ENCODE measurements at regions not wholly inside any gene's neighbourhood (a gene's known extent, or its start where the extent isn't known, plus 50 kb on each side); places are given as distances from the start of the nearest gene placed in this dataset.

DNA sequence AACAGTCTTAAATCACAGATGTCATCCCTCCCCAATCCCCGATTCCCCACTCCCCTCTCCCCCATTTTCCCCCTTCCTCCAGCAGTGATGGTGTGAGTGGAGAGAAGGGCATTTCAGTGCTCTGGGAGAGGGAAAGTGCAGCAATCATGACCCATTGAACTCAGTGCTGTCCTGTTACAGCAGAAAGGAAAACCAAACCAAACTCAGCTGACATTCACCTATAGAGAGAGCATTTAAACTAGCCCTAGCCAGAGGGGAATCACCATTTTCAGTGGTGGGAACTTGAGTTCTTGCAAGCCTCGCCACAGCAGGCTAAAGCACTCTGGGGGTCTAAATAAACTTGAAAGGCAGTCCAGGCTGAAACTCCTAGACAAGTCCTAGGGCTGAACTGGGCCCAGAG, 129.9 kb upstream of the COL21A1 start:
- H3K9me3 ChIP-seq, result no peaks in the 10 kb centered on the region
- TF ChIP-seq, protein P1, sequence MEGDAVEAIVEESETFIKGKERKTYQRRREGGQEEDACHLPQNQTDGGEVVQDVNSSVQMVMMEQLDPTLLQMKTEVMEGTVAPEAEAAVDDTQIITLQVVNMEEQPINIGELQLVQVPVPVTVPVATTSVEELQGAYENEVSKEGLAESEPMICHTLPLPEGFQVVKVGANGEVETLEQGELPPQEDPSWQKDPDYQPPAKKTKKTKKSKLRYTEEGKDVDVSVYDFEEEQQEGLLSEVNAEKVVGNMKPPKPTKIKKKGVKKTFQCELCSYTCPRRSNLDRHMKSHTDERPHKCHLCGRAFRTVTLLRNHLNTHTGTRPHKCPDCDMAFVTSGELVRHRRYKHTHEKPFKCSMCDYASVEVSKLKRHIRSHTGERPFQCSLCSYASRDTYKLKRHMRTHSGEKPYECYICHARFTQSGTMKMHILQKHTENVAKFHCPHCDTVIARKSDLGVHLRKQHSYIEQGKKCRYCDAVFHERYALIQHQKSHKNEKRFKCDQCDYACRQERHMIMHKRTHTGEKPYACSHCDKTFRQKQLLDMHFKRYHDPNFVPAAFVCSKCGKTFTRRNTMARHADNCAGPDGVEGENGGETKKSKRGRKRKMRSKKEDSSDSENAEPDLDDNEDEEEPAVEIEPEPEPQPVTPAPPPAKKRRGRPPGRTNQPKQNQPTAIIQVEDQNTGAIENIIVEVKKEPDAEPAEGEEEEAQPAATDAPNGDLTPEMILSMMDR (IDR thresholded peaks at IDR 0.05), result no peak
- no peak overlapping the region for H3K27ac ChIP-seq
- intact Hi-C loops (cut with DNase I; ENCODE audit: low total_unique reads), result no loop called here
- H3K4me1 ChIP-seq, result peaks cover 0 to 54% (median 19%) of the 10 kb centered on the region in 4 donors
- no peak overlapping the region for H3K4me3 ChIP-seq
- no peak for DNase-seq
- H3K27me3 ChIP-seq, result no peaks in the 10 kb centered on the region
- no peaks in the 10 kb centered on the region for H3K36me3 ChIP-seq

DNA sequence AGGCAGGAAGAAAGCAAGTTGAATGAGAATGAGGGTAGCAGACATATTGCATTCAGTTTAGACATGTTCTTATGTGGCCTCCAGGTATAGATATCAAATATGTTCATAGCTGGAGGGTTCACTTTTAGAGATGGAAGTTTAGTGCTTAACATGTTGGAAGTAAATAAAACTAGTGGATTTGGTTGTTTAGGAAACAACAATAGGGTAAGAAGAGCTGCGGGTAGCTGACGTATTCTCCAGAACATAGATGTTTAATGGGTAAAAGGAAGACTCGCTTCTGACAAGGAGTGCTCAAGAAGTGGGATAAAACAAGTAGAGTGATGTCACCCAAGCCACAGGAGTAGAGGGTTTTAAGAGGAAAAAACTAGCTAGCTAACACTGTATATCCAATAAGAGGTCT, 128.4 kb upstream of the COL21A1 start:
- no peaks in the 10 kb centered on the region for H3K36me3 ChIP-seq
- no peak overlapping the region for H3K4me3 ChIP-seq
- intact Hi-C loops (cut with DNase I; ENCODE audit: low total_unique reads), result no loop called here
- no peaks in the 10 kb centered on the region for H3K9me3 ChIP-seq
- TF ChIP-seq, protein P1 (IDR thresholded peaks at IDR 0.05), result no peak
- no peaks in the 10 kb centered on the region for H3K27me3 ChIP-seq
- H3K4me1 ChIP-seq, result peaks cover 0 to 69% (median 33%) of the 10 kb centered on the region in 4 donors
- H3K27ac ChIP-seq, result peak overlapping the region; percentile 69 to 81
- DNase-seq, result no peak

DNA sequence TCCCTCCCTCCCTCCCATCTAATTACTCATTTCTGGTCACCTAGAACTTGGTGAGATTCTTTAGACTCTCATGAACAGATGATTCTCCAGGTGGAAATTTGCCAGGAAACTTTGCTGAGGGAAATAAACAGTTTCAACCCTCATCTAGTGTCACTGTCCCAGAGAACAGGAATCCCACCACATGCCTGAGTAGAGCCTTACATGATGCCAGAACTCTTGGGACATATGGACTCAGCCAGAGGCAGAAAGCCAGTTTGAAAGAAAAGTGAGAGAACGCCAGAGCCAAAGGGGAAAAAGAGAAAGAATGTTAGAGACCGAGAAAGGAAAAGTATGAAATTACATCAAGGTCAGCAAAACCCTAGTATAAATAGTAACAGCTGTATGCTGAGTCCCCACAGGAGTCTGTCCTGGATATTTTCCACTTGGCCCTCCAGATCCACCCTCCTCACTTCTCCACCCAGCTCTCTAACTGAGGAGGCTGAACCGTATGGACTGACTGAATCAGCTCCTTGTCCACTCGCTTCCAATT, 127.5 kb upstream of the COL21A1 start:
- Histone ChIP-seq H3K36me3 (no peaks in the 10 kb centered on the region), H3K4me3 (peak overlapping the region; percentile 7 to 13), H3K27me3 (no peaks in the 10 kb centered on the region), H3K27ac (peak overlapping the region; percentile 69 to 81), H3K4me1 (peaks cover 0 to 74% (median 37%) of the 10 kb centered on the region in 4 donors), H3K9me3 (no peaks in the 10 kb centered on the region)
- intact Hi-C loops (cut with DNase I; ENCODE audit: low total_unique reads), result no loop called here
- DNase-seq, result peak in 1 of 2 donors; percentile 77
- TF ChIP-seq, protein P1 (IDR thresholded peaks at IDR 0.05), result no peak

DNA sequence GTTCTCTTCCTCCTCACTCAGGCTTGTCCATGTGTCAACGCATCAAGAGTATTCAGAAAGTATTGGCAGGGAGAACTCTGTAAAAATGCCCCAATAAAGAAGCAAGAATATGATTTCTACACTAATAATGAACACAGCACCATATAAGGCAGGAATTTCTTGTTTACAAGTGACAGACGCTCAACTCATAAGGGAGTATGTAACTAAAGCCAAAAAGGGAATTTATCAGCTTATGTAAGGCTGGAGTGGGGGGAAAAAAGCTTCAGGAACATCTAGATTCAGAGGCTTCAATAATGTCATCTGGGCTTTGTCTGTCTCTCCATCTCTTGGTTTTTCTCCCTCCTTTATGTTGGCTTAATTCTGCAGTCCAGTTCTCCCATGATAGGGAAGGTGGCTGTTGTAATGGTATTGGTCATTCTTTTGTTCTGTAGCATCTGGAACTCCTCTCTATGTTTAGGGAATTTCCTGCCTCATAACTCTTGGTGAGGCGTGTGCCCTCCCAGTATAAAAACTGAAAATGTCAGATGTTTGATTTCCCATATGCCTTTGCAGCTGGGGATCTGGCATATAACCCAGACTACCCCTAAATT, 125.1 kb upstream of the COL21A1 start:
- no peaks in the 10 kb centered on the region for H3K27me3 ChIP-seq
- no peak overlapping the region for H3K4me3 ChIP-seq
- H3K36me3 ChIP-seq, result no peaks in the 10 kb centered on the region
- intact Hi-C loops (cut with DNase I; ENCODE audit: low total_unique reads), result no loop called here
- no peak for DNase-seq
- H3K4me1 ChIP-seq, result peaks cover 0 to 67% (median 33%) of the 10 kb centered on the region in 4 donors
- H3K9me3 ChIP-seq, result no peaks in the 10 kb centered on the region
- peak overlapping the region; percentile 69 to 81 for H3K27ac ChIP-seq
- TF ChIP-seq, protein P1 (IDR thresholded peaks at IDR 0.05), result no peak

DNA sequence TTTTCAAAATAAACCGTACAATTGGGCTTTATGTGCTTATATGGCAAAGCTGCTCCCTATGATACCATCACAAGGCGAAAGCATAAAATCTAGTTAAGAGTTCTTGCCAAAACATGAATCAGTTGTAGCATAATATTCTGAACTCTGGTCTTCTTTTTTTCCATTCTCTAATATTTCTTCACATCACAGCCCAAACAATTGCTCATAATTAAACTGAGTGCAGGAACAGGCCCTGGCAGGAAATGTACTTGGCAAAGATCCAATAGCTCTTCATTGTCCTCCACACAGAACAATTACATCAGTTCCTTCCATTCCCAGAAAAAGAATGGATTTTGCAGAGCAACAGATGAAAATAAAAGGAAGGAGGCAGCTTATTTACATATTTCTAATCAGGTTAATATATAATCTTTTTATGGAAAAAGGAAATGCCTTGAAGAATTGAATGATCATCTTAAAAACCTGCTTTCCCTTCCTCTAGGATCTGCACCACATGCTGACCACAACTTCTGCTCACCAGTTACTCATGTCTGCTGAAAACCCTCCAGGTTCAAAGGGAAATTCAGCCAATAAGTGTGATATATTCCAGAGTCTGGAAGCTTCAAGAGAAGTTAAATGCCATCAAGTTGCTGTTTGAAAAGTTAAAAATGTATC, 123.3 kb upstream of the COL21A1 start:
- peak in 1 of 2 donors; percentile 56 for DNase-seq
- peak overlapping the region in 1 of 2 donors; percentile 27 for H3K4me3 ChIP-seq
- no peaks in the 10 kb centered on the region for H3K9me3 ChIP-seq
- no peaks in the 10 kb centered on the region for H3K27me3 ChIP-seq
- no peaks in the 10 kb centered on the region for H3K36me3 ChIP-seq
- H3K27ac ChIP-seq, result peak overlapping the region; percentile 69 to 81
- intact Hi-C loops (cut with DNase I; ENCODE audit: low total_unique reads), result no loop called here
- peaks cover 0 to 70% (median 42%) of the 10 kb centered on the region in 4 donors for H3K4me1 ChIP-seq
- TF ChIP-seq, protein P1 (IDR thresholded peaks at IDR 0.05), result no peak
